ENCODE measurements at regions not wholly inside any gene's neighbourhood (a gene's known extent, or its start where the extent isn't known, plus 50 kb on each side); places are given as distances from the start of the nearest gene placed in this dataset.

DNA sequence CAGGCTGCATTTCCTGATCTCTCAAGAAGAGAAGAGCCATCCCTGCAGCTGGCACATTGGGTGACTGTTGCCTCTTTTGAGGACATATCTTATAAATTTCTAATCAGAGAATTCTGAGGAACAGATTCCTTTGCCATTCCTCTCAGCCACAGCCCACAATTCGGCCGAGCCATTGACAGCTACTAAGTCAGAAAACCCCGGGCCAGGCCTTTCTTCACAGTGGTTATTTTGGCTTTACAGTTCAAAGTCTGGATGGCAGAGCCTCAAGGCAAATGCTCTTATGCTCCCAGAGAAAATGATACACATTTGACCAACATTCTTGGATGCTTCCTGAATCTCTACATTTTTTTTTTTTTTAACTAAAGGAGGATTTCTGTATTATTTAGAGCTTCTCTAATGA is 138.4 kb upstream of the FRMD6 start:
- DNase-seq (ENCODE audit: low spot score): no peak

DNA sequence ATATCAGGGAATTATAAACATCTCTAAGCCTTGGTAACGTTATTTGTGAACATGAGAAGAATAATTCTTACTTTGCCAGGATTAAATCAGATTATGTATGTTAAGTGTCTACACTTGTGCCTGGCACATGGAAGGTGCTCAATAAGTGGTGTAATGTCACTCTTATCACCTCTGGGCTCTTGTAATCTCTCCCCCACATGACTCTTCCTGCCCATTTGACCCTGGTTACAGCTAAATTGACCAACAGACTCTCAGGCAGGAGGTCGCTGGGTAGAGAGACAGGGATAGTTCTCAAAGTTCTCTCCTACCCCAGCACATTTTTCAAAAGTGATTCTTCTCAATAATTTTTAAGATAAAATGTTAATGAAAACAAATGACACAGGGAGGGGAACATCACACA is 137.8 kb upstream of the FRMD6 start:
- no peak for DNase-seq (ENCODE audit: low spot score)

- no peak for DNase-seq (ENCODE audit: low spot score)
Observed at GRCh38 chr14:51515611-51516010, 136.1 kb upstream of the FRMD6 start.

DNA sequence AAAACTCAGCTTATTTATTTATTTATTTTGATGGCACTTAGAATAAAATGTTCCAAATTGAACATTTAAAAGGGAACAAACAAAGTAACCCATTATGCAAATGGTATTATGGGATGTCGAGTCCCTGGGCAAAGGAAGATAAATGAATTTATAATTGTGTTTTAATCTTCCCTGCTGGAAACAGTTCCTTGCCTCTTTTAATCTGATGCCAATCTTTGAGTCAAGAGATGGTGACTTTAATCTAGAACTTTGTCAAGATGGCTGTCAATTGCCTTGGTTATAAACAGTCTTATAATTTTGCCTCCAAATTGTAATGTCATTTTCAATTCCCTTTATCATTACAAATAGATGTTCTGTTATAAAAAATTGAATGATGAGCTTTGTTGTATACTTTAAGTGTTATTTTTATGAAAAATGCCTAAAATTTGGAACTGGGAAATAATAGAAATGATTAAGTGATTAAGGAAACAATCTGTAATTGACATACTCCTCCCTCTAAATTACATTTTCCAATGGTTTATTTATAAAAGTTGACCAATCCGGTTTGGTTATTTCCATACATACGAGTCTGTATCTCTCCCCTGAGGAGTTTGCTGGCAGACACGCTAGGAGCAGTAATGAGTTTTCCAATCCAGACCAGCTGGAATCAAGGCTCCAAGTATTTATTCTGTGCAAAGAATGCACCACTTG is 134.9 kb upstream of the FRMD6 start:
- no peak for DNase-seq (ENCODE audit: low spot score)

DNA sequence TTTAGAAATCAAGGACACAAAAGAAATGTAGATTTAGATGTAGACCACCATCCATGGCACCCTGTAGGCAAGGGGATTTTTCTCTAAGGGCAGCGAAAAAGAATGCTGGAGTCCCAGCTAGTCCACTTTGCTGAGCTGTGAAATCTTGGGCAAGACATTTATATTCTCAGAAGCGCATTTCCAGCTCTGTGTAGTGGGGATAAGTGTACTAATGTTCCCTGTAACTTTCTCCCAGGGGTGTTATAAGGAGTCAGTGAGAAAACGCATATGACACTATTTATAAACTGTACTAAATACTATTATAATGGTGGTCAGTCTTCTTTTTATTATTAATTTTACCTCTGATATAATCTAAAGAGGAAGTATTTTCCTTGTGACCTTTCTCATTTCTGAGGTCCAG is 133.4 kb upstream of the FRMD6 start:
- DNase-seq (ENCODE audit: low spot score): no peak

DNA sequence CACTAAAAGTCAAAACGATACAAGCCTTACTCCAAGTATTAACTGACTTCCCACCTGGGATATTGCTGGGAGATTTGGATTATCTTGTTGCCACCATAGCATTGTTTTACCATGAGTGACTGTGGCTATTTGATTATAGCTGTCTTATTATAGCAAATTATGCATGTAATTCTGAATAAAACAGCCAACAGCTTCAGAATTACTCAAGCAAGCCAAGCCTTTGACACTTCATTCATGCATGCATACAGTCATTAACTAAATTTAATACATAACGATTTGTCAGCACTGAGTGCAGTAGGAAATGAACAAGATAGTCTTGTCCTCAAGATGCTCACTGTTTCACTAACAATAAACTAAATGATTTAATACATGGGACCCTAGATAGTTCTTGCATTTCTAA is 133.0 kb upstream of the FRMD6 start:
- DNase-seq (ENCODE audit: low spot score): no peak

GRCh38 chr14:51520087-51520486 is 131.6 kb upstream of the FRMD6 start:
- DNase-seq (ENCODE audit: low spot score): no peak

- DNase-seq (ENCODE audit: low spot score): no peak
Observed at GRCh38 chr14:51521764-51522163, 129.9 kb upstream of the FRMD6 start.

DNA sequence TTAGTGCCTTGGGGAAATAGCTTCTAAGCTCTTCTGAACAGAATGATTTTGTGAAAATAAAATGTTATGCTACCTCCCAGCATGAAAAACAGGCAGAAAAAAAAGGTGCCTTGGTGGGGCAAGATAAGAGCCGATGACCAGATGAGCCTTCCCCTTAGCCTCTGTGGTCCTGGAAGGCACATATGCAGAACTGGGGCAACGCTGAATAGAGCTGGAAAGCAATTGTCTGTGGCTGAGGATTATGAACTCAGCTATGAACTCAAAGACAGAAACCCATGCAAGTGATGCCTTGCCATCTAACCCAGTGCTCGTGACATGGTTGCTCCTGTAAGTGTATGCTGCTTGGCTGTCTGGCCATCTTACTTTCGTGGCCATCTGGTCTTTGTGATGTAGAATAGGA is 128.5 kb upstream of the FRMD6 start:
- DNase-seq (ENCODE audit: low spot score): no peak

DNA sequence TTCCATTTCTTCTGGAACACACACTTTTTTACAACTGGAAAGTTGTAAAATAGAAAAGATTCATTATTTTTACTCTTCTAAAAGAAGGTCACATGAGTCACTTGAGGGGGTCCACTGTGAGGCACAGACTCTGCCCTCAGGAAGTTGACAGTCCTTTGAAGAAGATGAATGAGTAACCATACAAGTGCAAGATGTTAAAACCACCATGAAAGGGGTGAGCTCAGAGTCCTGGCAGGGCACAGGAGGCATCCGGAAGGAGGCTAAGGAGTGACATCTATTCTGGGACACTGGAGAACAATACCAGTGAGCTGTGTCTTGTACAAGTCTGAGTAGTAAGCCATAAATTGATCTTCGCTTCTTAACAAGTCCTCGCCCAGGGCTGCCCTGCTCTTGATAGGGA is 126.0 kb upstream of the FRMD6 start:
- DNase-seq (ENCODE audit: low spot score): no peak

DNA sequence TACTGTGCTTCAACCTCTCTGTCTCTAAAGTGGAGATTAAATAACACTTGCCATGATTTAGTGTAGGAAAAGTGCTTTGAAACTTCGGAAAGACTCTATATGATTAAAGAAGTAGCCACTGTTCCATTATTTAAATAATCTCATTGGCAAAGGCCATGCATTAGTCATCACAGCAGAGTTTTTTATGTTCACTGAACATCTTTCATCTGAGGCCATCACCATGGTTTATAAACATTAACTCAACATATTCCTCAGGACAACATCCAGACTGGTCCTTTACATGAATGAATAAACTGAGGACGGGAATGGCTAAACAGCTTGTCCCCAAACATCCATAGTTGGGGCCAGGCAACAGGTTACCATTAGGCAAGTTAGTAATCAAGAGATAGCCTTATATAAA is 124.6 kb upstream of the FRMD6 start:
- no peak for DNase-seq (ENCODE audit: low spot score)

- DNase-seq (ENCODE audit: low spot score): no peak
Observed at GRCh38 chr14:51529736-51530135, 122.0 kb upstream of the FRMD6 start.

GRCh38 chr14:51533160-51533559 is 118.5 kb upstream of the FRMD6 start:
- peak; percentile 18 for DNase-seq (ENCODE audit: low spot score)

GRCh38 chr14:51533872-51534553 is 117.7 kb upstream of the FRMD6 start:
- DNase-seq (ENCODE audit: low spot score): no peak

DNA sequence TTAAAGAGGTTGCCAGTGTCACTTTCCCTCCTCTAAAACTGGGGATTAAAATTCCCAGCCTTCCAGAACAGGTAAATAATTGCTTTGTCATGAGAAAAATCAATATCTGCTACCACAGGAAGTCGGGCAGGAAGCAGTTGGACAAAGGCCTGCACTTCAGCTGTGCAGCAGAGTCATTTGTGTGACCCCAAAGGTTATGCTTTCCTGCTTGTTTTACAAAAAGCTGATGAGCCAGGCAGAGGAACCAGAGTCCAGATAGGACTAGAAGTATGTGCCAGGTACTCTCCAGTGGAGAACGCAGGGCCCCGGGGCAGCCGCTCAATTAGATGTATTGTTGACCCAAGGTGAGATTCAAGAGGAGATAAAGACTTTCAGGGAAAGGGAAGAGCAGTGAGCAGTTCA is 117.1 kb upstream of the FRMD6 start:
- peak; percentile 52 for DNase-seq (ENCODE audit: low spot score)

GRCh38 chr14:51535443-51536044 is 116.2 kb upstream of the FRMD6 start:
- no peak for DNase-seq (ENCODE audit: low spot score)

- no peak for DNase-seq (ENCODE audit: low spot score)
Observed at GRCh38 chr14:51538973-51539372, 112.7 kb upstream of the FRMD6 start.

DNA sequence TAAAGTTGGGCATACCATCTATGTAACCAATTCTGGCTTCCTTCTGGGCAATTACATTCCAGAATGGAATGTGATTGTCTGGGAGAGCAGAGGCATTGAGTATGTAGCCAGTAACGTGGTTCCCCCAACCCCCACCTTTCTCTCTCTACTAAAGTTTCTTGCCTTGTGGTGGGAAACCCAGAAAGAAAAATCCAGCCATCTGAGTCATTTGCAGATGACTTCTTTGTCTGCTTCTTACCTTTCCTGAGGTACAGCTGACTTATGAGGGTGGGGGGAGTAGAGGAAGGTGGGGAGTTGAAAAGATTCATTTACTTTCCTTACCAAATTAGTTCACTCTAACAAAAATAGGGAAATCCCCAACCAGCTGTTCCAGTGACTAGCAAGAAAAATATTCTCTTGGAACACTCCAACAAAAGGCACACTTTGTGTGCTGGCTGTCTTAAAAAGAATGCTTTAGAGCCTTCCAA is 112.1 kb upstream of the FRMD6 start:
- DNase-seq (ENCODE audit: low spot score): peak; percentile 61

DNA sequence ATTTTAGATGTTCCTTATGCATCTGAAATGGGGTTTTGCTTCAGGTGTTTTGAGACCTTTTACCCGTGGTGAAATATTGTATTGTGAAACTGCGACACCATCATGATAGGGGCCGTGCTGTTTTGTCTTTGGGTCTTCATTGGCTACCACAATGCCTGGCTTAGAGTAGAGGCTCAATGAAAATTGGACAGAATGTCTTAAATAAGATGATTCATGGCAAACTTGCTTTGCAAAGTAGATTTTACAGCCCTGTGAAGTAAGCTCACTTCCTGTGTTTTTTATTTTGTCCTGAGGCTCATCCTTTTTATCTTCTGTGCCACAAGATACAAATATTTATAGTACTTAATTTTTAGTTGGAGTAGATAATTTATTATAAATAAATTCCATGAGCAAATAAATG is 111.3 kb upstream of the FRMD6 start:
- DNase-seq (ENCODE audit: low spot score): no peak

DNA sequence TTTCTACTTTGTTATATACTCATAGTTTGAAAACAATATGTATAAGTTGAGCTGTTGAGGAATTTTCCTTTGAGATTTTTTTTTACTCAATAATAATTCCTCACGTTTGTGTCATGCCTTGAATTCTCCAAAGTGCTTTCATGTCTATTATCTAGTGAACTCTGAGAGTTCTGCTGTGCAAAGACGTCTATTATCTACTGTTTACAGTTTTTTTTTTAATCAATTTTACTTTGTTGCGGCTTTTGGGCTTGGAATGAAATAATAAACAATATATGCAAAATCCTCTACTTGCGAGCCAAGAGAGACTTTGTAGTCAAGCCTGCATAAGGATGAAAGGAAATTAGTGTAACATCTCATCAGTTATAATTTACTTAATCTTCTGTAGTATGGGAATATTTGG is 107.2 kb upstream of the FRMD6 start:
- no peak for DNase-seq (ENCODE audit: low spot score)

DNA sequence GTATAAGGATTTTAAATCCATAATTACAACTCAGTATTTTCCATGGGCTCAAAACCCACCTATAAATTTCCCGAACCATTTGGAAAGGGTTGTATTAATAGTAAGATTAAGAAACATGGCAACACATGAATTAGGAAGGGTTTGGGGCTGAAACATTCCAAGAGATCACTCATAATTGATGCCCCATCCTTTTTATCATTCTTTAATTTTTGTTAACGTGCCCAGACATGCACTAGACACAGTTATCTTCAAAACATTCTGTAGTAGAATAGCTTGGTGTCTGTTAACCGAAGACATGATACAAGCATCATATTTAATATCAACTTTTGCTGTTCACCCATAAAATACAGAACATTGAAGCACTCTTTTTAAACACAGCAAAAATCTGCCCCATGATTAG is 106.8 kb upstream of the FRMD6 start:
- no peak for DNase-seq (ENCODE audit: low spot score)

DNA sequence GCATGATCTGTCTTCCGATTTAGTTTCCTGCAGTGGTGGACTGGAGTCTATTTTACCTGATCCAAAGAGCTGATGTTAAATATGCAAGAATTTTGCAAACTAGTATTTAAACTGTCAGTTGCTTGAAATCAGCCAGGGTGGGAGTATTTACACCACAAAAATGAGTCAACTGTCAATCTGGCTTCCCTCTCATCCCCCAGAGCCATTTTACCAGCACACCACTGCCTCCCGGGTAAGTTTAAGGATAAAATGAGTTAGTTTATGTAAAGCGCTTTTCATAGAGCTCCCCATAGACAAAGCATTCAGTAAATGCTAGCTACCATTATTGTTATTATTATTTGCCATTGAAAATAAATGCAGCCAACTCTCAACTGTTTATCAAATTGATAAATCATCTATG is 106.3 kb upstream of the FRMD6 start:
- no peak for DNase-seq (ENCODE audit: low spot score)

DNA sequence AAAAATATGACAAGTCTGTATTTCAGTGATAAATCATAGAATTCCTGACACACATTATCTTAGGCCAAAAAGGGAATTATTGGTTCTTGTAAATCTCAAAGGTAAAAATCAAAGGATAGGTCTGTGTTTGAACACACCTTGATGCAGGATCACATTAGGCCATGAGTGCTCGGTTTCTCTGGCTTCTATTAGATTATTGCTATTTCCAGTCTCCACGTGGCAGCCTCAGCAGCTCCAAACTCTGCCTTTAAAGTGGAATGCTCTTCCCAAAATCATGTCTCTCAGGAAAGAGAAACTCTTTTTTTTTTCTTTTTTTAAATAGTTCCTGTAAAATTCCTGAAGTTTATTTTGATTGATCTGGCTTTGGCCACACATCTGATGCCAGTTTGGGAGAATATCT is 105.6 kb upstream of the FRMD6 start:
- no peak for DNase-seq (ENCODE audit: low spot score)

Measured in H4 (cell line).